SHP77 (cell line): ENCODE measurements at regions not wholly inside any gene's neighbourhood (a gene's known extent, or its start where the extent isn't known, plus 50 kb on each side); places are given as distances from the start of the nearest gene placed in this dataset.
"Not testable (repeated sequence)": the region's sequence is repeated elsewhere in the genome, so short reads cannot be mapped to it uniquely, and the experiment has no call there.

ENCODE experiments used
- DNase-seq, 2 experiments: peaks; one replicate each; lab custom pipeline; 2025; lab: John Stamatoyannopoulos, UW

DNA sequence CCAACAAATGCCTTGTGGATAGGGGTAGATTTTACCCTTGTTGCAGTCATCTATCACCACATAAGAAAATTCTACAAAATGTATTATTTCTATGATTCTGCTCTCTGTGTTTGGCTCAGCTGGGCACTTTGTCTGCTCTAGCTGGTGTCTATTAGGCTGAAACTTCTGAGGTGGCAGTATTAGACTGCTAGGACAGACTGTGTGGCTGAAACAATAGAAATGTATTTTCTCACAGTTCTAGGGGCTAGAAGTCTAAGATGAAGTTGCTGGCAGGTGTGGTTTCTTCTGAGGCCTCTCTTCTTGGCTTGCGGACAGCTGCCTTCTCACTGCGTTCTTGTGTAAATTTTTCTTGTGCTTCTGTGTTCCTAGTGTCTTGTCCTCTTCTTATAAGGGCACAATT lies 1139.6 kb upstream of the LRRTM3 start:
- no peak for DNase-seq

DNA sequence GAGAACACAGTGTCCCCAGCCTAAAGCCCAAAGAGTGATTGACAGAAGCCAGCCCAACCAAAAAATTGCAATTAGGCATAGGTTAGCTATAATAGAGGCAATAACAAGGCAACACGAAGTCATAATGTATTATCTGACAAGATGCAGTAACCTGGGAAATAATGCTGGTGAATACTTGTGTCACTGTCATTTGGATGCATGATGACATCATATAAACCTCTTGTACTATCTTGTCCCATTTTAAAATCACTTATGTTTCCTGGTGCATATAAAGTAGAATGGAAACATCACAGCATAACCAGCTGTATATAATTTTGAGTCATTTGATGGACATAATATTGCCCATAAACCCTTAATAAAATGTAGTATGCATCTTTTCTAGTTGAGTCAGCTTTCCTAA lies 1138.3 kb upstream of the LRRTM3 start:
- DNase-seq = no peak

DNA sequence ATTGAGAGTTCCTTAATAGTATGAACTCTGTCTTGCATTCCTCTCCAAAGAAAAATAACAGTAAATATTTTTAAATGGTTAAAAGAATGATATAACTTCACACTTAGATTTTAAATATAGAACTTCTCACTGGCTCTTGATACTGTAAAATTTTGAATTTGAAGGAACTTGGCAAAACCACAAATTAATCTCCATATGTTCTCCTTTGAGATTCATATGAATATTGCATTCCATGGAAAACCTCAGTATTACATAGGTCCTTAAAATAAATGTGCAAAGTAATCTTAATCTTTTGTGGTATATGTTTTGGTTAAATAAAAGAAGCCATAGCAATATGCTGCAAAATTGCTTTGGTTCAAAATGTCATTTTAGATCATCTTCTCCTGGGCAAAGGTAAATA lies 1137.6 kb upstream of the LRRTM3 start:
- DNase-seq = no peak

DNA sequence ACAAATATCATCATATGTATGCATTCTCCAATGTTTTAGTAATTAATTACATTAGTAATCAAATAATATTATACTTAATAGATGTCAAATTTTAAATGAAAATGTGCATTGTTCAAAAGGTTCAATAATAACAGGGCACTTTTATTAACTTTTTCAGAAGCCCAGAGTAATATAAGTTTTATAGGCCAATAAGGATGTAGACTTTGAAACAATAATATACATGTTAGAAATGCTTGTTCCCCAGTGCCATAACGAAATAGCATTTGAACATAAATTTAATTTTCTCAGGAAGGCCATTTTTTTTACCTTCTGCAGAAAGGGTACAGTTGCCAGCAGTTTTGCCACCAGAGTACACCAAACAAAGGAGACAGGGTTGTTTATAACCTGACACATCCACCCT lies 1133.9 kb upstream of the LRRTM3 start:
- no peak for DNase-seq

DNA sequence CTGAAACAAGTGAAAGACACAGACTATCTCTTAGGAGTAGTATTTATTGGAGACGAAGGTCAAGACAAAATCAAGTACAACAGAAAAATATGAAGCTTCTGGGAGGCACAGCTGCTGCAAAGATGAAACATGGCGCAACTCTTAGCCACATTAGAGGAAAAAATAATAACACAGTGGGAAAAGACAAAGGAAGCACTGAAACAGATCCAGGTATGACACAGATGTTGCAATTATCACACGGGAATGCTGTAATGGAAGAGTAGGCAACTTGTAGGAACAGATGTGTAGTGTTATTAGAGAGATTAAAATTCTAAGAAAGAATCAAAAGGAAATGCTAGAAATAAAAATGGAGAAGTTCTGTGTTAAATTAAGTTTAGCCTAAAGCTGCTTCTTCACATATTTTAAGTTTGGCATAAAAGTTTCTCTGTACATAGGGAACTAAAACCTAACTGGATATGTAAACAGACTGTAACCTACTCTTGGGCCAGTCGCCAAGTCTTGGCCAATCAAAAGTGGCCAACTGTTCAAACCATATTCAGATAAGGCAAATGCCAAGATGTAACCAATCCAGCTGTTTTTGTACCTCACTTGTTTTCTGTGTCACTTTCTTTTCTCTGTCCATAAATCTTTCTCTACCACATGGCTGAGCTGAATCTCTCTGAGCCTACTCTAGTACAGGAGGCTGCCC lies 1132.0 kb upstream of the LRRTM3 start:
- DNase-seq = no peak

DNA sequence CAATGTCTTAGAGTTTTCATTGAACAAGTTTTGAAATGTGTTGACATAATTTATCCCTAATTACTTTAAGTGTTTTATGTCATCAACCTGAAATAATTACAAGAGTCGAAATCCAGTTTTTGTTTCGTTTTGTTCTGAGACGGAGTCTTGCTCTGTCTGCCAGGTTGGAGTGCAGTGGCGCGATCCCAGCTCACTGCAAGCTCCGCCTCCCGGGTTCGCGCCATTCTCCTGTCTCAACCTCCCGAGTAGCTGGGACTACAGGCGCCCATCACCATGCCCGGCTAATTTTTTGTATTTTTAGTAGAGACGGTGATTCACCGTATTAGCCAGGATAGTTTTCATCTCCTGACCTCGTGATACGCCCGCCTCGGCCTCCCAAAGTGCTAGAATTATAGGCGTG lies 1131.0 kb upstream of the LRRTM3 start:
- not testable (repeated sequence) for DNase-seq

DNA sequence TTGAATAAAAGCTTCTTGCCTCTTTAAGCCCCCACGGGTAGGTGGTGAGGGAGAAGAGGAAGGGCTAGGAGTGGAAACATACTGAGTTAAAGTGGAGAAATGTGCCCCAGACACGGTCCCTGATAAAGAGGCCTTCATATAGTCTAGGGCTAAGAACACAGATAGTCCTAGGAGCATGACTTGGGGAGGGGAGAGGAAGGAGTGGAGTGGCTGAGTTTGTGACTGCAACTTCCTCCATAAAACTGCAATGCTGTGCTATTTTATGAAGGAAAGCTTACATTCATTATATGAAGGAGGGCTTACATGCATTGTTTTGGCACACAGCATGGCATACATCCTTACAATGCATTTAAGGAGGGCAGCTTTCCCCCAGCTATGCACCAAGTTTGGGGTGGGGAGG lies 1129.4 kb upstream of the LRRTM3 start:
- no peak for DNase-seq

DNA sequence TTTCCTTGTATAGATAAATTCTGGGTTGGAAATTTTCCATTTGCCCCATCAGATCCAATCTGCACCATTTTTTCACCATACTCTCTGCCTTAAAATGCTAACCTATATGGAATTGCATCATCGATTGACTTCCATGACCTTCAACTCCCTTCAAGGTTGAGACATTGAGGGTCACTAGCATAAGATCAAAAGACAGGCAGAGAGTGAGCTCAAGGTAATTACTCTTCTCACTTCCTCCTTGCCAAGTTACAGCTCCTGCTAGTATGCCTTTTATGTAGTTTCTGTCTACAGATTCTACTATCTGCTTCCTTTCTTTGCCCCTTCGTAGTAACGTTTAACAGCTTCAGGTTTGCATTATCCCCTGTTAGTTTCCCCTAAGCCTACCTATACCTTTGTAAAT lies 1127.7 kb upstream of the LRRTM3 start:
- DNase-seq = no peak

DNA sequence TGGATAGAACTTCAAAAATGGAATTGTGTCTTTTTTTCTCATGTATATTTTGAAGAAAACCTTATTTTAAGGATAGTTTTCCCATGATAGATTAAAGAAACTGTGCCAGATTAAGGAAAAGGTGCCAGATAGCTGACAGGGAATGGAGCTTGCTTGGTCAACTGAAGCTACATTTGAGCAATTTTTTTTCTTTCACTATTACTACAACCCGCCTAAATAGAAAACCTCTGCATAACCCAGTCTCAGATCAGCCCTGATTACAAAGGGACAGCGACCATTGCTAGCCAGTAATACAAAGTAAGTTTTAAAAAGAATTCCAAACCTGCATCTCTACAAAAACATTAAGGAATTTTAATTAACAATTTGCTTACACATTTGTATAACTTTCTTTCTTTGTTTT lies 1123.4 kb upstream of the LRRTM3 start:
- no peak for DNase-seq

DNA sequence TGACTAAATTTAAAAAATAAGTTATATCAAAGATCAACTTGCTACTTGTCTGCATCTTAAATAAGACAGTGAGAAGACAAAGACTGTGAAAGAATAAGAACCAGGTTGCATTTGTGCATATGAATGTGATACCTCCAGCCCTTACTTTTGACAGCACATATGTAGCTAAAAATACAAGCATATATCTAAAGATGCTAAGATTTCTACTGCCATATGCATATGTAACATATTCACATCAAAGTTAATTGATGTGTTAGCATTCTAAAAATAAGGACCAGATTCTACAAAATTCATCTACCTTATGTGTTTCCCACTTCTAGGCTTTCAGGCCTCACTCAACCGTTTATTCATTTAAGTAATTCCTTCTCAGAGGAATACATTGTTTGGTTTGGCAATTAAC lies 1120.3 kb upstream of the LRRTM3 start:
- no peak for DNase-seq

DNA sequence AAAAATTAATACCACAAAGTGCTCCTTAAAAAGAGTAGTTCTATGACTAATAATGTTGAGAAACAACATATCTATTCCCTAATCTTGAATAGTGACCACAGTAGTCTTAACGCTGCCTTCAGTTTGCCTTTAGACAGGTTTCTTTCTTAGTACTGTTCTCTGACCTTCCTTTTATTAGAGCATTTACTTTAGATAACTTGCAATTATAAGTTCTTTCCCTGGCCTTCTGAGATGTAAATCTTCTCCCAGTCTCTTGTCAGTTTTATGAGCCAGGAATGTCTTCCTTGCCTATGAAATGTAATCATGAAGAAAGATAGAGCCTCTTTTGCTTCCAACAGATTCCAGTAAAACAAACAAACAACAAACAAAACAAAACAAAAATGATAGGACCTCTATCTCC lies 1119.8 kb upstream of the LRRTM3 start:
- DNase-seq = no peak

DNA sequence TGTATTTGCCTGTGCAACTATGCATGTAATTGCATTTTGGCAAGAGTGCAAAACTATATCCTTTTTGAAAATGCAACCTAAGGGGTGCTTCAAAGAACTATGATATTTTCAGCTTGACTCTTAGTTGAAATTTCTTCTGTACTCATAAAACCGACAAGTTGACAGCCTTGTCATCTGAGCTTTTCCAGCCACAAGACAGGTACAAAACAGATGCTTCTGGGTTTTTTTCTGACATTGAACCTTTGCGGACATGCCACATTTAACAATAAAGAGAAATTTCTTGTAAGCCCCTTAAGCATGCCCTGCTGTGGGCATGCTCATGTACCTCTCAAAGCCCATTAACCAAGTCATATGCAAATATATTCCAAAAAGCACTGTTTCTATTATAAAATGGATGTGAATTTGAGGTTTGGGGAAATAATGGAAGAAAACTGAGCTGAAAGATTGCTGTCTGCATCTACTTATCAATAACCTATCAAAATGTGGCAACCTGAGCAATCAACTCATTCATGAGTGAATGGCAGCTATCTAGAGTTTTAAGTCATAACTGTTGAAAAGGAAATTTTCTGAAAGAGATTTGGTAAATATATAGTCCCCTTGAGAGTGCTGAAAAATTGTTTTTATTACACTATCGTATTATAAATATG lies 1117.0 kb upstream of the LRRTM3 start:
- DNase-seq = no peak

DNA sequence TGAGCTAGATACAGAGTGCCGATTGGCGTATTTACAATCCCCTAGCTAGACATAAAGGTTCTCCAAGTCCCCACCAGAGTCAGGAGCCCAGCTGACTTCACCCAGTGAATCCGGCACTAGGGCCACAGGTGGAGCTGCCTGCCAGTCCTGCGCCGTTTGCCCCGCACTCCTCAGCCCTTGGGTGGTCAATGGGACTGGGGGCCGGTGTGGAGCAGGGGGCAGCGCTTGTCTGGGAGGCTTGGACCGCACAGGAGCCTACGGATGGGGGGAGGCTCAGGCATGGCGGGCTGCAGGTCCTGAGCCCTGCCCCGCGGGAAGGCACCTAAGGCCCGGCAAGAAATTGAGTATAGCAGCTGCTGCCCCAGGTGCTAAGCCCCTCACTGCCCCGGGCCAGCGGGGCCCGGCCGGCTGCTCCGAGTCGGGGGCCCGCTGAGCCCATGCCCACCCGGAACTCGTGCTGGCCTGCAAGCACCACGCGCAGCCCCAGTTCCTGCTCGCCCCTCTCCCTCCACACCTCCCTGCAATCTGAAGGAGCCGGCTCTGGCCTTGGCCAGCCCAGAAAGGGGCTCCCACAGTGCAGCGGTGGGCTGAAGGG lies 1113.8 kb upstream of the LRRTM3 start:
- no peak for DNase-seq

DNA sequence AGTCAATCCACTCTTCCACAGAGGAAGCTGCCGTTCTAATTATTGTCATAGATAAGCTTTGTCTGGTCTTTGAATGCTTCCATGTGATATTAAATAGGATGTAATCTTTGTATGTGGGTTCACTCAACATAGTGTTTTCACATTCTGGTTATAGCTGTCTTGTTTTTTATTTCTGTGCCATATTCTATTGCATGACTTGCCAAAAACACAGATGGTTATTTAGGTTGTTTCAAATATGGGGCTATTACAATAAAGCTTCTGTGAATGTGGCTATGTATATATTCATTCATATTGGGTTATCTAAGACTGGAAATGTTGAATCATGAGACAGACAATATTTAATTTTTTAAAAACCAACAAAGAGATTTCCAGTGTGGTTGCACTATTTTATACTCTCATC lies 1109.3 kb upstream of the LRRTM3 start:
- no peak for DNase-seq

DNA sequence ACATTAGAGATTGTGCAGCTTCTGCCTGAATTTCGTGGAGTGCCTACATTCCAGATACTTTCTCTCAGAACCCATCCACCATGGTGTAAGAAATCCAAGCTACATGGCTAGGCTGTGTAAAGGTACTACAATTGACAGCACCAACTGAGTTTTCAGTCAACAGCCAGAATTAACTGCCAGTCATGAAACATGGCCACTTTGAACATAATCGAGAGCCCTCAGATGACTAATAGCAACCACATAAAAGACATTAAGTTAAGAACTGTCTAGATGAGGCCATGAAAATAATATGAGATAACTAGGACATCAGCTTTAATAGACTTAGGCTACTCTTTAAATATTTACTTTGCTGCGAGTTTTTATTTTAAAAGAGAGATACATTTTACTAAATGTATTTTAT lies 1106.8 kb upstream of the LRRTM3 start:
- DNase-seq = no peak

DNA sequence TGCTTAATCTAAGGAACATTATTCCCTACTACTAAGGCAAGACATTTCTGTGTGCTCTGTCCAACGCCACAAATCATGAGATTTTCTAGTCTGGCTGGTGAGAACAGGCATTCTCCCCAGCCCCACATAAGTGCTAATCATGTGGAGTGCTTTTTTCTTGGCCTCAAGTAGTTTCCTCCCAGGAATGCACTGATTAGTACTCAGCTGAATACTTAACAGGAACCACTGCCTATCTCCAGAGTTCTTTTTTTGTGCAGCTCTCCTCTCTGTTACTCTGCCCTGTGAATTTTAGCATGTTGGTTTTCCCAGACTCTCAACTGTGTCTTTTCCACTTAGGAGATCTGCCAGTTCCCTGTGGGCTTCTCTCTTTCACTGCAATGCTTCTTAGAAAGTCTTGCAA lies 1098.5 kb upstream of the LRRTM3 start:
- no peak for DNase-seq

DNA sequence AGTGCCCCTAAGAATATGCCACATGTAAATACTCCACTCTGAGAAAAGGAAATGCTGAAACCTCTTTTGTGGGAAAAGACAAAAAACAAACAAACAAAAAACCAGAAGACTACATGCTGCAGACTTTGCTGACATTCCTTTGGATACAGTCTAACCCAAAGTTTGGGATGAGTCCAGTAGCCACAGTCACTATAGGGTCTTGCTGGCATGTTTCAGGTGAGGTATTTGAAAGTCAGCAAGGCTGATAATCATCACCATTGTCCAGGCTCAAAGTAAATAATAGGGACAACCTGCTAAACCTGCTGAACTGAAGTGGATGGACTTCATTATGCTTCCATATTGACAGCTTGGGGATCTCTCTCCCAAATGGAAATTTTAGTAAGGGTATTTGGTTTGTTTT lies 1087.0 kb upstream of the LRRTM3 start:
- no peak for DNase-seq

DNA sequence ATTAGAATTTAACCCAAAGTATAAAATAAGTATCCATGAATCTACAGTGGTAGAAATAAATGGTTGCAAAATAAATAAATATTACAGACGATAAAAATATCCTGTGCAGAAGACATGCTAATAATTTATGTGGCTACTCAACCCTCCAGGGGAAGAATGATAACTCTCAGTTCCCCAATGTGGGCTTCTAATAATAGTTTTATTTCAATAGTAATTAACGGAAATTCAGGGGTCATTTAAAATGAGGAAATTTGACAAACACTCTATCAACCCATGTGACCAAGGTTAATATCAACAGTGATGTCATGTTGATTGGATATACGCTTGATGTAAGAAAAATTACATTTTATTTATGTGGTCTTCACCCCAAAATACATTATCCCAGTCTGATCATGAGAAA lies 1082.6 kb upstream of the LRRTM3 start:
- DNase-seq = no peak

DNA sequence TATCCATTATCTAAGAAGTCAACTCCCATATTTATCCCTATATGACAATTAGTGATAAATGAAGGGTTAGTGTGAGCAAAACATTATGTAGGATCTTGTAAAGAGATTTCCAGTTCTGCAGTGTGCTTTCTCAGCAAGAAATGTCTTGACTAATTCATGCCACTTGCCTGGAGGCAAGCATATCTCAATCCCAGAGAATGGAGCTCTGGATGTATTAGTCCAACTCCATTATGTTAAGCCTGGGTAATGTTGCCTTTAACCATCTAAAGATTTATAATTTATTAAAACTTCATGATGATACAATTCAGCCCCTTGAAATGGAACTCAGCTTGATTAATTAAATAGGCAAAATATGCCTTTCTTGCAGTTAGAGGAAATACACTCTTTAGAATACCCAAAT lies 1079.9 kb upstream of the LRRTM3 start:
- DNase-seq = no peak

DNA sequence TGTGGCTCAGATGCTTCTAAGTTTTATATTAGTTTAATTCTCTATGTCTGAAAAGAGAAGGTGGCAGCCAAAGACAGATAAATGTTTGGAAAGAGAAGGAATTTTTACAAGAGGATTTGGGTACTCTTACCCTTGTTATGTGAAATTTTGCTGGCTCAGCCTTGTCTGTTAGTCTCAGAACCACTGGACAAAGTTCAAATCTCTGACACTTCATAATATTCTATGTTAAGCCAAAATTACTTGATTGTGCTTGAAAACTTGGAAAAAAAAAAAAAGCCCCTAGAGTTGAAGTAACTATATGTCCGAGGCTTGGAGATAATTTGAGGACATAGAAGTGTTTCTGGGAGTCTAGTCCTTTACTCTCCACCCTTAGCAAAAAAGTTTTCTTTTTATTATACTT lies 1079.3 kb upstream of the LRRTM3 start:
- no peak for DNase-seq

DNA sequence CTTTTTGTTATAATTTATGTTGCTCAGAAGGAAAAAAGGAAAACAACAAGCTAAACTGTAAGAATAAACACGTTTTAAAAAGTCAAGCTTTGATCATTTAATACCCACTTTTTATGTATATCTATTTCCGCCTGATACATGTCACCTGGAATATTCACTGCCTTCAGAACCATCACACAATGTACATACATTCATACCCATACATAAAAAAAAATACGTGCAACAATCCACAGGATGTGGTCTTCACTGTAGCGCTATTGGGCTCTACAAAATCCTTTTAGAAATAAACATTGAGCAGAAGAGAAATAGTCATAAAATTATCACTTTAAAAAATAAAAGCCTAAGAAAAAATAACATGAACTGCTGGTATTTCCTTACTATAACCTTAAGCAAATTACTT lies 1078.9 kb upstream of the LRRTM3 start:
- DNase-seq = no peak

DNA sequence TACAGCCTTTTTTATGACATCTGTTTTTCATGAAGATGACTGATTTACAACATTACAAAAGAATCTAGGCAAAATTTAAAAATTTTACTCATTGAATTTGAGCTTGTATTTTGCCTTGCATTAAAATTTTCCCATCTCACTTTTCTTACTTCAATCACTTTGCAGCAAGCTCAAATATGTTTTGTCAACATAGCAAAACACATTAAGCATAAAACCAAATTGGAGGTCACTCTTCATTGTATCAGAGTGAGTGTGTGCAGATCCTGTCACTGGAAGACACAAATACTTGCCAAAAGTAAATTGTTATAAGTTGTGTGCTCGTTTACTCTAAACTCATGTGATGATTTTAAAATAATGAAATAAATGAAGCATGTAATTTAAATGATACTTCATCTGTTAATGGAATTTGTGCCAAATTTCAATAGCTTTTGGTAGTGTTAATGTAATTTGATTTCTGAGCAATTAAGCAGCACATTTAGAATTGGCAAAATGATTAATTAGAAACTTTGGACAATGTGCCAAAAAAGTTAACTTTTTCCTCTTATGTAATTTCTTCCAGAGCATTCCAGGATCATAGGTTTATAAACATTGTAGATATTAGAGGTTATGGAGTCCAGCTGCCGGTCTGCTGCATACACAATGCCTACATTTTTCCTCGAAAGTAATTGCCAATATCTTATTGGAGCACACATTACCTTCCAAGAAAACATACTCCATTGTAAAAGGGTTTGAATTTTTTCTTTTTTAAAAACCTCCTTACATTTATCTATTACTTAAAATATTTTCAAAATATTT lies 1078.2 kb upstream of the LRRTM3 start:
- DNase-seq = no peak

DNA sequence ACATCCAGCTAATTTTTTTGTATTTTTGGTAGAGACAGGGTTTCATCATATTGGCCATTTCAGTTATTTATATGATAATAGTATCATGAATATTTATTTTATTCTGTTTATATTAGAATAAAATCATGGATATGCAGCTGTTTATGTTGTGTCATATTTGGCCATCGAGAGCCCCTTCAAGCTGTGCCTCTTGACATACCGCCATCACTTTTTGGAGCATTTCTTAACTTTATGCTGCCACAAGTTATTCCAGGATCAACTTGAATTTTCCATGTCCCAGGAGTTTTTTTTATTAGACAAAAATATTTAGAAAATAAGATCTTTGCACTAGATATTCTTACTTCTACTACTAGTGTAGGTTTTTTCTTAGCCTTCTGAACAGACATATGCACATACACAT lies 1067.0 kb upstream of the LRRTM3 start:
- DNase-seq = no peak
